Astrocyte of the cerebellum (primary cell): ENCODE measurements at regions not wholly inside any gene's neighbourhood (a gene's known extent, or its start where the extent isn't known, plus 50 kb on each side); places are given as distances from the start of the nearest gene placed in this dataset.
"Not testable (repeated sequence)": the region's sequence is repeated elsewhere in the genome, so short reads cannot be mapped to it uniquely, and the experiment has no call there.

Source experiments
- DNase-seq: peaks from one replicate; pipeline ENCODE4 v3.0.0-alpha.2; 2011; ENCODE audit warnings: low read depth
- H3K4me3 ChIP-seq: 2 replicates; pipeline ENCODE4 v1.5.1; 2011; ENCODE audit warnings: mild to moderate bottlenecking, low read depth, low read length, moderate library complexity
- CTCF ChIP-seq: IDR thresholded peaks from 2 replicates; pipeline ENCODE4 v1.5.1; 2012; ENCODE audit warnings: low read length, low read depth, moderate library complexity, mild to moderate bottlenecking; ENCODE audit errors: missing control alignments
- in situ Hi-C: cut with HindIII; loops from 2 replicates; pipeline ENCODE4 v1.10.0; 2017; ENCODE audit warnings: low sequenced_read_pairs

DNA sequence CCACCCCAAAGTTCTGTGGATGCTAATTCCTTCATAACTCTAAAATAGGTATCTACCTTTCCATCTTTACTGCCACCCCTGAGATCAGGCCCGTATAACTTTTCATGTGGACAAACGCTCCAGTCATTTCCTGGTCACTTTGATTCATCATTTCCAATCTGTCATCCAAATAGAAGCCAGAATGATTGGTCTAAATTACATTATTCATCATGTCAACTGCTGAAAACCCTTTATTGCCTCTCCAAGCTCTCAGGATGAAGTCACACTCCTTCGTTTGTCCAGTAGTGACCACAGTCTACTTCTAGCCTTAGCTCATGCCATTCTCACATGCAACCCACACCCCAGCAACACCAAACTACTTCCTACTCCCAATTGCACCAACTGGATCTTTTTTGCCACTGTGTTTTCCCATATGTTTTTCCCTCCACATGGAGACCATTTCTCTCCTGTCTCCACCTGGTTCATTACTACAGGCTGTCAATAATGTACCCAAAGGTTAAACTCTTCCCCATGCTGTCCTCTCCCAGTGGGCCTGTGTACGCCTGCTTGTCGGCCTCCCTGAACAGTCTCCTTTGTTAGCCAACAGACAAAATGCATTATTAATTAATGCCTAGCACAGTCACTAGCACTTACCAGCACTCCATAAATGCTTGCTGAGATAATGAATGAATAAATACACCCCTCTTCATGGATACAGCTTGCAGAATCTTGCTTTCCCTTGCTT is 382.6 kb upstream of the NOCT start:
- TF ChIP-seq CTCF: no peak
- in situ Hi-C loops: no loop called here
- H3K4me3 ChIP-seq: no peak overlapping the region
- no peak for DNase-seq

GRCh38 chr4:138630666-138631065 is 384.9 kb upstream of the NOCT start:
- DNase-seq: no peak
- TF ChIP-seq CTCF: no peak
- no peak overlapping the region for H3K4me3 ChIP-seq
- in situ Hi-C loops: no loop called here

GRCh38 chr4:138629669-138630068 is 385.9 kb upstream of the NOCT start:
- in situ Hi-C loops: no loop called here
- no peak for DNase-seq
- H3K4me3 ChIP-seq: no peak overlapping the region
- TF ChIP-seq CTCF: no peak

- in situ Hi-C loops: no loop called here
- TF ChIP-seq CTCF: no peak
- DNase-seq: no peak
- H3K4me3 ChIP-seq: no peak overlapping the region
Measured at GRCh38 chr4:138627096-138627495, 384.9 kb upstream of the SLC7A11 start.

DNA sequence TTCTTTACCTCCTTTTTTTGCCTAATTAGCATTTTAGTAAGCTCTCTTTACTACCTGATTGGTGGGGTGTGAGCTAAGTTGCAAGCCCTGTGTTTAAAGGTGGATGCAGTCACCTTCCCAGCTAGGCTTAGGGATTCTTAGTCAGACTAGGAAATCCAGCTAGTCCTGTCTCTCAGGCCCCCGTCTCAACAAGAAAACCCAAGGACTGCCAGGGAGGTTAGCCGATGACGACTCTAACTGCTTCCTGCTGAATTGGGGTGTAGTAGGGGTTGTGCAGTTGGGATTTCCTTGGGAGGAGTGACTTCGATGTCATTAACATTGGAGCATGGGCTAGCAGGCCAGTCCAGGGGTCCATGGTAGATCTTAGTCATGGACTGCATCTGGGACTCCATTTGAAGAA is 380.2 kb upstream of the SLC7A11 start:
- in situ Hi-C loops, DNase-seq, H3K4me3 ChIP-seq: not testable (repeated sequence)

GRCh38 chr4:138616775-138617174 is 374.6 kb upstream of the SLC7A11 start:
- H3K4me3 ChIP-seq: no peak overlapping the region
- in situ Hi-C loops: no loop called here
- DNase-seq: no peak
- TF ChIP-seq CTCF: no peak

- TF ChIP-seq CTCF: no peak
- no peak overlapping the region for H3K4me3 ChIP-seq
- in situ Hi-C loops: no loop called here
- DNase-seq: no peak
Measured at GRCh38 chr4:138614398-138615142, 372.4 kb upstream of the SLC7A11 start.
